ENCODE measurements at regions not wholly inside any gene's neighbourhood (a gene's known extent, or its start where the extent isn't known, plus 50 kb on each side); places are given as distances from the start of the nearest gene placed in this dataset.
"Not testable (repeated sequence)": the region's sequence is repeated elsewhere in the genome, so short reads cannot be mapped to it uniquely, and the experiment has no call there.

DNA sequence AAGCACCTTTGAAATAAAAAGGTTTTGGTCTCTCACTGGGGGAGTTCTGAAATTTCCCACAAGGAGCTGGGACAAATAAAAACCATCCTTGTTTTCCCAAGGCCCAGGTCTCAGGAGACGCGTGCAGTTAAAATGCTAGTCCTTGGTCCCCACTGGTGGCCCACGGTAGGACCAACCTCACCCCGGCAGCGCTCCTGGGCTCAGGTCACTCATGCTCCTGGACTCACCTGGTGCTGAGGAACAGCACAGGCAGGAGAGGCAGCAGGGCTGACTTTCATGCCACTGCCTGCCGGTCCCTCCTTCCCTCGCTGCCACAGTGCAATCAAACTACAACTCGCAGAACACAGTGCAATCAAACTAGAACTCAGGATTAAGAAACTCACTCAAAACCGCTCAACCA lies 356.8 kb upstream of the CCDC179 start:
- H3K9me3 ChIP-seq, result no peaks in the 10 kb centered on the region
- ATAC-seq, result no peak
- H3K27me3 ChIP-seq (ENCODE audit: low read depth), result no peaks in the 10 kb centered on the region
- no peaks in the 10 kb centered on the region for H3K4me1 ChIP-seq
- H3K36me3 ChIP-seq, result no peaks in the 10 kb centered on the region
- intact Hi-C loops (cut with DNase I), result no loop called here
- no peak for DNase-seq
- no peak overlapping the region for H3K27ac ChIP-seq
- H3K4me3 ChIP-seq, result no peak overlapping the region
- TF ChIP-seq, protein P1, sequence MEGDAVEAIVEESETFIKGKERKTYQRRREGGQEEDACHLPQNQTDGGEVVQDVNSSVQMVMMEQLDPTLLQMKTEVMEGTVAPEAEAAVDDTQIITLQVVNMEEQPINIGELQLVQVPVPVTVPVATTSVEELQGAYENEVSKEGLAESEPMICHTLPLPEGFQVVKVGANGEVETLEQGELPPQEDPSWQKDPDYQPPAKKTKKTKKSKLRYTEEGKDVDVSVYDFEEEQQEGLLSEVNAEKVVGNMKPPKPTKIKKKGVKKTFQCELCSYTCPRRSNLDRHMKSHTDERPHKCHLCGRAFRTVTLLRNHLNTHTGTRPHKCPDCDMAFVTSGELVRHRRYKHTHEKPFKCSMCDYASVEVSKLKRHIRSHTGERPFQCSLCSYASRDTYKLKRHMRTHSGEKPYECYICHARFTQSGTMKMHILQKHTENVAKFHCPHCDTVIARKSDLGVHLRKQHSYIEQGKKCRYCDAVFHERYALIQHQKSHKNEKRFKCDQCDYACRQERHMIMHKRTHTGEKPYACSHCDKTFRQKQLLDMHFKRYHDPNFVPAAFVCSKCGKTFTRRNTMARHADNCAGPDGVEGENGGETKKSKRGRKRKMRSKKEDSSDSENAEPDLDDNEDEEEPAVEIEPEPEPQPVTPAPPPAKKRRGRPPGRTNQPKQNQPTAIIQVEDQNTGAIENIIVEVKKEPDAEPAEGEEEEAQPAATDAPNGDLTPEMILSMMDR (IDR thresholded peaks at IDR 0.05), result no peak

DNA sequence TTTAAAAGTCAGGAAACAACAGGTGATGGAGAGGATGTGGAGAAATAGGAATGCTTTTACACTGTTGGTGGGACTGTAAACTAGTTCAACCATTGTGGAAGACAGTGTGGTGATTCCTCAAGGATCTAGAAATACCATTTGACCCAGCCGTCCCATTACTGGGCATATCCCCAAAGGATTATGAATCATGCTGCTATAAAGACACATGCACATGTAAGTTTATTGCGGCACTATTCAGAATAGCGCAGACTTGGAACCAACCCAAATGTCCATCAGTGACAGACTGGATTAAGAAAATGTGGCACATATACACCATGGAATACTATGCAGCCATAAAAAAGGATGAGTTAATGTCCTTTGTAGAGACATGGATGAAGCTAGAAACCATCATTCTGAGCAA lies 359.8 kb upstream of the CCDC179 start:
- DNase-seq; ATAC-seq; H3K4me3 ChIP-seq; H3K27me3 ChIP-seq (ENCODE audit: low read depth); H3K36me3 ChIP-seq; H3K4me1 ChIP-seq; intact Hi-C loops (cut with DNase I); H3K9me3 ChIP-seq; H3K27ac ChIP-seq: not testable (repeated sequence)

DNA sequence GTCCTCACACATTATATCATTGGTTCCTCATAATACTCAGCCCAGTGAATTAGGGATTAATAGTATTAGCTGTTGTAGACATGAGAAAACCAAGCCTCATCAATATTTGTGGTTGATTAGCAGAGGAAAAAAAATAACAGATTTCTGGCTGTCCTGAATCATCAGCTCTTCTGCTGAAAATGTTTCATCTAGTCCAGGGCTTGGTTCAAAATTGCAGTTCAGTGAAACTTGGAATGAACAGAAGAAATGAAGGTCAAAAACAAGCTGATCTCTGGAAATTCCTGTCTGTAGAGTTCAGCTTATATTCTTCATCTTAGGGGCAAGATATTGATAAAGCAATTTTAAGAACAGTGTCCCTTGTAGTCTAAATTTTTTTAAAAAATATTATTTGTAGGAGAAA lies 361.1 kb upstream of the CCDC179 start:
- Histone ChIP-seq H3K4me3 (no peak overlapping the region), H3K27ac (no peak overlapping the region), H3K27me3 (ENCODE audit: low read depth) (no peaks in the 10 kb centered on the region), H3K36me3 (no peaks in the 10 kb centered on the region), H3K9me3 (no peaks in the 10 kb centered on the region), H3K4me1 (no peaks in the 10 kb centered on the region)
- ATAC-seq (no peak), DNase-seq (no peak)
- intact Hi-C loops (cut with DNase I), result no loop called here
- TF ChIP-seq, protein P1 (IDR thresholded peaks at IDR 0.05), result no peak

DNA sequence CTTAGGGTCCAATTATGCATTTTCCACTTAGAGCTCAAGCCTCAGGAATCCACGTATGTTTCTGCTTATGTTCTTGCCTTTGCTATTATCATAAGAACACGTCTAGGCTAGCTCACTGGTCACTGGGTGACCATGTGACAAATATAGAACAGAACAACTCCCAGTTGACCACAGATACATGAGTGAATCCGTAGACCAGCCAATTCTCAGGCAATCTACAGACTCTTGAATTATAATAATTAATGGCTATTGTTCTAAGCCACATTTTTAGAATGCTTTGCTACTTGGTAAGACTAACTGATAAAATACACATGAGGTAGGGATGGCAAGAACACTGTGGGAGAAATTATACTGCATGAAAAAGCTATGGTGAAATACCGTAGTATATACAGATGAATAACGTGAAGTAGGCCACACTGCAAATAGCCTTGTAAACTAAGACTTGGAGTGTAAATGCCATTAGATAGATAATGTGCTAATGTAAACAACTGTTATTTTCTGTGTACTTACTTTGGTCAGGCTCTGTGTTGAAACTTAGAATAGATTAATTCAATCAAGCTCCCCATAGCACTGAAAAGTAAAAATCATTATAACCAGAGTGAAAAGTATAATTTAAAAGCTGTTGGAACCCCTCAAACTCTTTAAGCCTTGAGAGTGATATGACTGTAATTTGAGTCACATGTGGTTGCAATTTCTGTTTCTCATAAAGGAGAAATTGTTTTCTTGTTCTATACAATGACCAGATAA lies 366.2 kb upstream of the CCDC179 start:
- no peaks in the 10 kb centered on the region for H3K27me3 ChIP-seq (ENCODE audit: low read depth)
- no peak for DNase-seq
- TF ChIP-seq, protein P1 (IDR thresholded peaks at IDR 0.05), result no peak
- no peak for ATAC-seq
- intact Hi-C loops (cut with DNase I), result no loop called here
- H3K36me3 ChIP-seq, result no peaks in the 10 kb centered on the region
- H3K27ac ChIP-seq, result no peak overlapping the region
- no peak overlapping the region for H3K4me3 ChIP-seq
- no peaks in the 10 kb centered on the region for H3K4me1 ChIP-seq
- no peaks in the 10 kb centered on the region for H3K9me3 ChIP-seq

DNA sequence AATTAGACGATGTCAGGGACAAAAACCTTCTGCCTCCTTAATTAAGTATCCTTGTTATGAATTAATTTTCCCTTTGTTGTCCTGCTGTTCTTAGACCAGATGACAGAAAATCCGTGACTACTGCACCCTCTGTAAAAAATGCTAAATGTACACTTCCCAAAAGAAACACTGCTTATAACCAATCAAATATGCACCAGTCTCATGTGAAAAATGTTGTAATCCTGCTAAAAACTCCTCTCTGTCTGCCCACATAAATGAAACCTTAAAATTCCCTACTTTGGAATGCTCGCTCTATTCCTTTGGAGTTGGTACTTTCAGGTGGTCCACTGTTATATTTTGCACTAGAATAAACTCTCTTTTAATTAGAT lies 366.8 kb upstream of the CCDC179 start:
- TF ChIP-seq, protein P1 (IDR thresholded peaks at IDR 0.05), result no peak
- no peak overlapping the region for H3K4me3 ChIP-seq
- no peaks in the 10 kb centered on the region for H3K9me3 ChIP-seq
- ATAC-seq (no peak), DNase-seq (no peak)
- H3K27ac ChIP-seq, result no peak overlapping the region
- no peaks in the 10 kb centered on the region for H3K36me3 ChIP-seq
- H3K27me3 ChIP-seq (ENCODE audit: low read depth), result no peaks in the 10 kb centered on the region
- intact Hi-C loops (cut with DNase I), result no loop called here
- no peaks in the 10 kb centered on the region for H3K4me1 ChIP-seq

DNA sequence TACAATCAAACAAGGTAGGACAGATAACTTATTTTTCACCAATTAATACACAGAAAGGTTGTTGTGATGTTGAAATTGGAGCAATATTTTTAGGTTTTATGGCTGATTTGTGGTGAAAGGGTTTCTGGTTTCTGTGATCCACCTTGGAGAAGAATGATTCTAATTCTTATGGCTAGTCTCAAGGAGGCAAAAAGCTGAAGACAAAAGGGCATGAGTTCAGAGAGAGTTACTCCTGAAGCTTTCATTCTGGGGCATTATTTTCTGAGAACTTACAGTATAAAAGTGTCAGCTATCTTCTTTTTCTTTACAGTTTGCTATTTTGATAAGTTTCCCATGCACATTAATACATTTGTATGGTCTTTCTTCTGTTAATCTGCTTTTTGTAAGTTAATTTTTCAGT lies 372.4 kb upstream of the CCDC179 start:
- Histone ChIP-seq H3K4me3 (no peak overlapping the region), H3K27ac (no peak overlapping the region), H3K27me3 (ENCODE audit: low read depth) (no peaks in the 10 kb centered on the region), H3K36me3 (no peaks in the 10 kb centered on the region), H3K4me1 (no peaks in the 10 kb centered on the region), H3K9me3 (no peaks in the 10 kb centered on the region)
- ATAC-seq (no peak), DNase-seq (no peak)
- intact Hi-C loops (cut with DNase I), result no loop called here
- TF ChIP-seq, protein P1 (IDR thresholded peaks at IDR 0.05), result no peak

Data from lower lobe of right lung (tissue), 2 donors.